A204.1 (cell line): ENCODE measurements at regions not wholly inside any gene's neighbourhood (a gene's known extent, or its start where the extent isn't known, plus 50 kb on each side); places are given as distances from the start of the nearest gene placed in this dataset.

Experiments used
- FAIRE-seq: peaks from 2 replicates; lab custom pipeline; 2012; peaks lifted over from hg19 to GRCh38; lab: Jason Lieb, UNC

GRCh38 chr19:29096896-29097295 is 116.1 kb downstream of the UQCRFS1 start:
- no peak for FAIRE-seq

GRCh38 chr19:29093553-29093908 is 119.4 kb downstream of the UQCRFS1 start:
- FAIRE-seq: no peak

GRCh38 chr19:29092712-29093552 is 120.0 kb downstream of the UQCRFS1 start:
- no peak for FAIRE-seq

- no peak for FAIRE-seq
These were observed 122.0 kb downstream of the UQCRFS1 start for GRCh38 chr19:29090783-29091526.

GRCh38 chr19:29089315-29089870 is 123.6 kb downstream of the UQCRFS1 start:
- FAIRE-seq: no peak

GRCh38 chr19:29088761-29089160 is 124.2 kb downstream of the UQCRFS1 start:
- no peak for FAIRE-seq

- FAIRE-seq: no peak
These were observed 126.3 kb downstream of the UQCRFS1 start for GRCh38 chr19:29086646-29087045.

- no peak for FAIRE-seq
These were observed 126.8 kb downstream of the UQCRFS1 start for GRCh38 chr19:29086182-29086581.

- no peak for FAIRE-seq
These were observed 127.3 kb downstream of the UQCRFS1 start for GRCh38 chr19:29085630-29086029.

GRCh38 chr19:29085206-29085605 is 127.7 kb downstream of the UQCRFS1 start:
- FAIRE-seq: no peak

GRCh38 chr19:29084266-29084665 is 128.7 kb downstream of the UQCRFS1 start:
- no peak for FAIRE-seq

- no peak for FAIRE-seq
These were observed 129.1 kb downstream of the UQCRFS1 start for GRCh38 chr19:29083863-29084262.

GRCh38 chr19:29079356-29080032 is 133.5 kb downstream of the UQCRFS1 start:
- FAIRE-seq: no peak

GRCh38 chr19:29076963-29077362 is 136.0 kb downstream of the UQCRFS1 start:
- FAIRE-seq: no peak

- no peak for FAIRE-seq
These were observed 136.8 kb downstream of the UQCRFS1 start for GRCh38 chr19:29076161-29076560.

- no peak for FAIRE-seq
These were observed 137.8 kb downstream of the UQCRFS1 start for GRCh38 chr19:29075149-29075548.

GRCh38 chr19:29074579-29074978 is 138.4 kb downstream of the UQCRFS1 start:
- FAIRE-seq: no peak

GRCh38 chr19:29067831-29068230 is 145.1 kb downstream of the UQCRFS1 start:
- FAIRE-seq: no peak

GRCh38 chr19:29062475-29063435 is 150.2 kb downstream of the UQCRFS1 start:
- no peak for FAIRE-seq

GRCh38 chr19:29060813-29061364 is 152.1 kb downstream of the UQCRFS1 start:
- FAIRE-seq: no peak

- no peak for FAIRE-seq
These were observed 156.4 kb downstream of the UQCRFS1 start for GRCh38 chr19:29056535-29056934.
